NCI-H2107 (cell line): ENCODE measurements at regions not wholly inside any gene's neighbourhood (a gene's known extent, or its start where the extent isn't known, plus 50 kb on each side); places are given as distances from the start of the nearest gene placed in this dataset.
"Not testable (repeated sequence)": the region's sequence is repeated elsewhere in the genome, so short reads cannot be mapped to it uniquely, and the experiment has no call there.

Experiments used
- DNase-seq: peaks from one replicate; lab custom pipeline; 2025; lab: John Stamatoyannopoulos, UW

- no peak for DNase-seq
Measured at GRCh38 chr4:84379917-84380641, 119.0 kb downstream of the NKX6-1 start.

- DNase-seq, result no peak
Measured at GRCh38 chr4:84378983-84379382, 120.1 kb downstream of the NKX6-1 start.

- no peak for DNase-seq
Measured at GRCh38 chr4:84378356-84378755, 120.7 kb downstream of the NKX6-1 start.

- DNase-seq, result no peak
Measured at GRCh38 chr4:84366907-84367306, 132.2 kb downstream of the NKX6-1 start.

GRCh38 chr4:84366161-84366560, 132.9 kb downstream of the NKX6-1 start:
- DNase-seq, result no peak

GRCh38 chr4:84362896-84363655, 136.0 kb downstream of the NKX6-1 start:
- DNase-seq, result no peak

GRCh38 chr4:84342161-84342560, 156.9 kb downstream of the NKX6-1 start:
- no peak for DNase-seq

- DNase-seq, result no peak
Measured at GRCh38 chr4:84341559-84341958, 157.5 kb downstream of the NKX6-1 start.

- no peak for DNase-seq
Measured at GRCh38 chr4:84338367-84338766, 160.7 kb downstream of the NKX6-1 start.

- no peak for DNase-seq
Measured at GRCh38 chr4:84336964-84337705, 162.0 kb downstream of the NKX6-1 start.

GRCh38 chr4:84327526-84327925, 171.6 kb downstream of the NKX6-1 start:
- DNase-seq, result no peak

- DNase-seq, result no peak
Measured at GRCh38 chr4:84325625-84326024, 173.5 kb downstream of the NKX6-1 start.

- DNase-seq, result no peak
Measured at GRCh38 chr4:84324303-84325245, 174.5 kb downstream of the NKX6-1 start.

GRCh38 chr4:84319124-84319523, 180.0 kb downstream of the NKX6-1 start:
- DNase-seq, result no peak

GRCh38 chr4:84317513-84317912, 181.6 kb downstream of the NKX6-1 start:
- no peak for DNase-seq

GRCh38 chr4:84312426-84313012, 186.6 kb downstream of the NKX6-1 start:
- no peak for DNase-seq

GRCh38 chr4:84309191-84309590, 189.9 kb downstream of the NKX6-1 start:
- no peak for DNase-seq

GRCh38 chr4:84298719-84299254, 200.3 kb downstream of the NKX6-1 start:
- DNase-seq, result not testable (repeated sequence)

- DNase-seq, result no peak
Measured at GRCh38 chr4:84298023-84298718, 200.9 kb downstream of the NKX6-1 start.

- DNase-seq, result no peak
Measured at GRCh38 chr4:84291969-84292368, 207.1 kb downstream of the NKX6-1 start.
